Adrenal gland (tissue), 9 donors: ENCODE measurements at regions not wholly inside any gene's neighbourhood (a gene's known extent, or its start where the extent isn't known, plus 50 kb on each side); places are given as distances from the start of the nearest gene placed in this dataset.

Source experiments
- DNase-seq, 7 donors: peaks; one replicate each; pipeline ENCODE4 v3.0.0-alpha.2; 2019 to 2020
- H3K27ac ChIP-seq, 5 donors: fragments of 200-600 bp; sonication (generic) in 4 of 5; 1 replicate in 3 of 5; 2 replicates in 2 of 5; pipeline versions ENCODE4 v1.5.1 to v1.8.0; 2016 to 2020; ENCODE audit warnings: mild to moderate bottlenecking in 1 of 5
- H3K27me3 ChIP-seq: fragments of 200-600 bp; 2 replicates; pipeline ENCODE4 v1.8.0; 2021
- H3K36me3 ChIP-seq, 2 donors: fragments of 200-600 bp; replicated peaks in 1 of 2; 1 replicate in 1 of 2; 2 replicates in 1 of 2; pipeline versions ENCODE4 v1.5.1 to v1.8.0; 2018 to 2022
- H3K4me1 ChIP-seq, 2 donors: fragments of 200-600 bp; replicated peaks in 1 of 2; 1 replicate in 1 of 2; 2 replicates in 1 of 2; pipeline versions ENCODE4 v1.5.1 to v1.8.0; 2018 to 2021
- H3K4me3 ChIP-seq, 4 donors: fragments of 200-600 bp; sonication (generic) in 3 of 4; one replicate each; pipeline ENCODE4 v1.5.1; 2016 to 2018
- H3K9me3 ChIP-seq, 3 donors: fragments of 200-600 bp; sonication (generic) in 1 of 3; replicated peaks in 1 of 3; 1 replicate in 2 of 3; 2 replicates in 1 of 3; pipeline versions ENCODE4 v1.5.1 to v1.8.0; 2016 to 2021
- CTCF ChIP-seq, 6 experiments: fragments of 450-650 bp in 4 of 6; fragments of 200-600 bp in 2 of 6; sonication (generic) in 1 of 6; IDR thresholded peaks; 1 replicate in 5 of 6; 2 replicates in 1 of 6; pipeline versions ENCODE4 v1.5.1 to v1.8.0; 2016 to 2021; ENCODE audit warnings: antibody characterized with exemption in 6 of 6, mild to moderate bottlenecking in 2 of 6, moderate library complexity in 1 of 6
- POLR2A ChIP-seq, 2 donors: fragments of 450-650 bp; IDR thresholded peaks; one replicate each; pipeline ENCODE4 v1.6.1; 2017; ENCODE audit warnings: antibody characterized with exemption in 2 of 2, mild to moderate bottlenecking in 2 of 2, moderate library complexity in 1 of 2
- WGBS, 4 donors: extraction: QIAGEN DNeasy Blood & Tissue Kit in 2 of 4; methylation state at CpG; one replicate each; pipeline versions ENCODE4 v1.1.5 to v1.1.7; 2013 to 2017; 5-methylcytosine and 5-hydroxymethylcytosine counted together
- intact Hi-C, 2 donors: fragments of 100-400 bp; cut with DNase I; formaldehyde crosslinking; loops; one replicate each; pipeline versions ENCODE4 v1.14.1 to v1.15.0; 2022 to 2023
- donor health status: healthy with polysubstance abuse.
- donor health status: Bipolar disorder and iron deficiency.
- donor health status: DM: yes; HTN: yes; CAD: no.
- donor health status: DM: no; HTN: no; CAD: no.
- donor health status: DM: no; HTN: no; CAD: no.

GRCh38 chr18:40546875-40547274 is 1408.2 kb upstream of the PIK3C3 start:
- no peak for DNase-seq
- no peaks in the 10 kb centered on the region for H3K27me3 ChIP-seq
- H3K4me1 ChIP-seq = no peaks in the 10 kb centered on the region
- H3K36me3 ChIP-seq = no peaks in the 10 kb centered on the region
- intact Hi-C loops = no loop called here
- no peak for TF ChIP-seq POLR2A (IDR thresholded peaks at IDR 0.05)
- TF ChIP-seq CTCF (IDR thresholded peaks at IDR 0.05) = no peak
- 75 to 86% (median 80%) methylated on average over 3 of the region's 3 CpGs for WGBS, 4 donors
- no peaks in the 10 kb centered on the region for H3K9me3 ChIP-seq
- H3K4me3 ChIP-seq = no peak overlapping the region
- no peak overlapping the region for H3K27ac ChIP-seq

GRCh38 chr18:40534723-40535122 is 1420.3 kb upstream of the PIK3C3 start:
- no peaks in the 10 kb centered on the region for H3K36me3 ChIP-seq
- no peak overlapping the region for H3K27ac ChIP-seq
- no peak for TF ChIP-seq POLR2A (IDR thresholded peaks at IDR 0.05)
- no peak for TF ChIP-seq CTCF (IDR thresholded peaks at IDR 0.05)
- H3K4me1 ChIP-seq = no peaks in the 10 kb centered on the region
- DNase-seq = no peak
- intact Hi-C loops = no loop called here
- H3K4me3 ChIP-seq = no peak overlapping the region
- H3K27me3 ChIP-seq = no peaks in the 10 kb centered on the region
- H3K9me3 ChIP-seq = no peaks in the 10 kb centered on the region
- WGBS, 4 donors = 56 to 88% (median 73%) methylated on average over 2 of the region's 2 CpGs

GRCh38 chr18:40532046-40532445 is 1423.0 kb upstream of the PIK3C3 start:
- TF ChIP-seq POLR2A (IDR thresholded peaks at IDR 0.05) (no peak), CTCF (IDR thresholded peaks at IDR 0.05) (no peak)
- intact Hi-C loops = no loop called here
- Histone ChIP-seq H3K27me3 (no peaks in the 10 kb centered on the region), H3K27ac (no peak overlapping the region), H3K4me3 (no peak overlapping the region), H3K4me1 (no peaks in the 10 kb centered on the region), H3K9me3 (no peaks in the 10 kb centered on the region), H3K36me3 (no peaks in the 10 kb centered on the region)
- DNase-seq = no peak
- WGBS, 4 donors = 61 to 87% (median 70%) methylated on average over 1 of the region's 1 CpG

- H3K36me3 ChIP-seq = no peaks in the 10 kb centered on the region
- no peak for DNase-seq
- H3K9me3 ChIP-seq = no peaks in the 10 kb centered on the region
- no peaks in the 10 kb centered on the region for H3K27me3 ChIP-seq
- H3K4me3 ChIP-seq = no peak overlapping the region
- 64 to 84% (median 70%) methylated on average over 2 of the region's 2 CpGs for WGBS, 4 donors
- no peak for TF ChIP-seq POLR2A (IDR thresholded peaks at IDR 0.05)
- TF ChIP-seq CTCF (IDR thresholded peaks at IDR 0.05) = no peak
- no peaks in the 10 kb centered on the region for H3K4me1 ChIP-seq
- intact Hi-C loops = no loop called here
- no peak overlapping the region for H3K27ac ChIP-seq
These were observed 1424.0 kb upstream of the PIK3C3 start for GRCh38 chr18:40531051-40531450.
